Glutamatergic neuron (in vitro differentiated cells): ENCODE measurements at regions not wholly inside any gene's neighbourhood (a gene's known extent, or its start where the extent isn't known, plus 50 kb on each side); places are given as distances from the start of the nearest gene placed in this dataset.

Experiments
- DNase-seq: peaks from one replicate; pipeline ENCODE4 v3.0.0; 2022
- H3K27ac Mint-ChIP-seq: one replicate; pipeline ENCODE4 v1.8.0; 2020; ENCODE audit warnings: mild to moderate bottlenecking, mixed read lengths, inconsistent platforms; ENCODE audit not compliant: unreplicated experiment
- H3K27me3 Mint-ChIP-seq: one replicate; pipeline ENCODE4 v1.8.0; 2020; ENCODE audit warnings: mild to moderate bottlenecking, moderate library complexity, mixed read lengths, inconsistent platforms; ENCODE audit not compliant: unreplicated experiment
- H3K36me3 Mint-ChIP-seq: one replicate; pipeline ENCODE4 v1.8.0; 2020; ENCODE audit warnings: mild to moderate bottlenecking, mixed read lengths, inconsistent platforms; ENCODE audit not compliant: unreplicated experiment
- H3K4me1 Mint-ChIP-seq: one replicate; pipeline ENCODE4 v1.8.0; 2020; ENCODE audit warnings: mild to moderate bottlenecking, low read depth, mixed read lengths, inconsistent platforms; ENCODE audit not compliant: unreplicated experiment
- H3K4me3 Mint-ChIP-seq: one replicate; pipeline ENCODE4 v1.8.0; 2020; ENCODE audit warnings: mild to moderate bottlenecking, mixed read lengths, inconsistent platforms; ENCODE audit not compliant: unreplicated experiment
- H3K9me3 Mint-ChIP-seq: one replicate; pipeline ENCODE4 v1.8.0; 2020; ENCODE audit warnings: mild to moderate bottlenecking, moderate library complexity, mixed read lengths, inconsistent platforms; ENCODE audit not compliant: unreplicated experiment
- CTCF ChIP-seq: fragments of 200-600 bp; sonication (generic); IDR thresholded peaks from one replicate; pipeline ENCODE4 v1.5.0; 2021; ENCODE audit not compliant: partially characterized antibody, unreplicated experiment

DNA sequence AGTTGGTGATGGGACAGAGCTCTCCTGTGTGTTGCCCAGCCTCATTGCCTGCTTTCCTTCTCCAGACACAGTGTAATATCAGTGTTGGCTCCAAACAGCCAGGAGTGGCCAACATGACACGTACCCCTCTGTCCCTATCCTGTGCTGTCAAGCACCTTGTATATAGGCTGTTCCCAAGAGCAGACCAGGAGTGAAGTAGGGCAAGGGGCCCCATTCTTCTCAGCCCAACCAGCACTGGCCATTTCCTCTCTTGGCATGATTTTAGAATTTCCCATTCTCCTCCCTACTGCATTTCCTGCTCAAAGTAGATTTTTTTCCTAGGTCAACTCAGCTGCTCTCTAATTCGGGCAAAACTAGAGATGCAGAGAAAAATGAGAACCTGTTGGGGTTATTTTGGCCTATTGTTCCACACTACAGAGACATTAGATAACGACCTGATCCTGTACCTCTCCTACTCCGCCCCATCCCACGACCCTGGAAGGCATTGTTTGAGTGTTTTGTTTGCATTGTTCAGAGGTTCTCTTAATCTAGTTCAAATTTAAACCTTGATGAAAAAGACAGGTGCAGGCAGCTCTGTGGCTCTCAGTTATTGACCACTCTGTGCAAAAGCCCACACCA is 95.6 kb downstream of the RASSF10 start:
- Mint-ChIP-seq H3K27ac (no peak overlapping the region), H3K4me1 (no peaks in the 10 kb centered on the region)
- TF ChIP-seq CTCF = no peak

GRCh38 chr11:13105237-13105844 is 96.2 kb downstream of the RASSF10 start:
- H3K9me3 Mint-ChIP-seq = no peaks in the 10 kb centered on the region
- peaks cover 2% of the 10 kb centered on the region for H3K27me3 Mint-ChIP-seq
- no peak for DNase-seq
- H3K27ac Mint-ChIP-seq = no peak overlapping the region
- no peak for TF ChIP-seq CTCF
- H3K4me1 Mint-ChIP-seq = no peaks in the 10 kb centered on the region
- H3K4me3 Mint-ChIP-seq = no peak overlapping the region
- no peaks in the 10 kb centered on the region for H3K36me3 Mint-ChIP-seq

More for the DNA sequence above, 95.6 kb downstream of the RASSF10 start:
- no peaks in the 10 kb centered on the region for H3K36me3 Mint-ChIP-seq
- no peak overlapping the region for H3K4me3 Mint-ChIP-seq
- no peaks in the 10 kb centered on the region for H3K9me3 Mint-ChIP-seq
- H3K27me3 Mint-ChIP-seq = peaks cover 2% of the 10 kb centered on the region
- no peak for DNase-seq

- H3K36me3 Mint-ChIP-seq = no peaks in the 10 kb centered on the region
- DNase-seq = no peak
- H3K27ac Mint-ChIP-seq = no peak overlapping the region
- no peak overlapping the region for H3K4me3 Mint-ChIP-seq
- H3K9me3 Mint-ChIP-seq = no peaks in the 10 kb centered on the region
- no peaks in the 10 kb centered on the region for H3K4me1 Mint-ChIP-seq
- H3K27me3 Mint-ChIP-seq = peaks cover 2% of the 10 kb centered on the region
- no peak for TF ChIP-seq CTCF
These were observed 98.5 kb downstream of the RASSF10 start for GRCh38 chr11:13107544-13108044.

- TF ChIP-seq CTCF = no peak
- Mint-ChIP-seq H3K9me3 (peaks cover under 1% of the 10 kb centered on the region), H3K27ac (no peak overlapping the region), H3K4me1 (no peaks in the 10 kb centered on the region), H3K4me3 (no peak overlapping the region), H3K27me3 (peaks cover 2% of the 10 kb centered on the region), H3K36me3 (no peaks in the 10 kb centered on the region)
- no peak for DNase-seq
These were observed 99.3 kb downstream of the RASSF10 start for GRCh38 chr11:13108416-13108815.

GRCh38 chr11:13109616-13110015 is 100.5 kb downstream of the RASSF10 start:
- Mint-ChIP-seq H3K36me3 (no peaks in the 10 kb centered on the region), H3K9me3 (peaks cover 4% of the 10 kb centered on the region), H3K27ac (no peak overlapping the region), H3K4me3 (no peak overlapping the region), H3K4me1 (no peaks in the 10 kb centered on the region), H3K27me3 (peaks cover 2% of the 10 kb centered on the region)
- TF ChIP-seq CTCF = no peak
- no peak for DNase-seq
